Astrocyte (in vitro differentiated cells and primary cell): ENCODE measurements at regions not wholly inside any gene's neighbourhood (a gene's known extent, or its start where the extent isn't known, plus 50 kb on each side); places are given as distances from the start of the nearest gene placed in this dataset.

ENCODE experiments used
- DNase-seq: peaks from one replicate; pipeline ENCODE4 v3.0.0-alpha.2; 2010; ENCODE audit warnings: low read depth
- FAIRE-seq: peaks from 2 replicates; lab custom pipeline; 2011; peaks lifted over from hg19 to GRCh38; lab: Jason Lieb, UNC
- H2AFZ ChIP-seq: 2 replicates; pipeline ENCODE4 v1.6.0; 2012; ENCODE audit warnings: low read depth, low read length, inconsistent platforms
- H3K27ac ChIP-seq: 2 replicates; pipeline ENCODE4 v1.5.1; 2011; ENCODE audit warnings: low read depth, low read length, inconsistent platforms
- H3K27me3 ChIP-seq: 2 replicates; pipeline ENCODE4 v1.6.0; 2011; ENCODE audit warnings: low read length, inconsistent platforms; ENCODE audit not compliant: insufficient read depth
- H3K36me3 ChIP-seq: 2 replicates; pipeline ENCODE4 v1.5.1; 2011; ENCODE audit warnings: low read length, inconsistent platforms; ENCODE audit not compliant: insufficient read depth
- H3K4me1 ChIP-seq: 2 replicates; pipeline ENCODE4 v1.5.1; 2011; ENCODE audit warnings: low read length, inconsistent platforms; ENCODE audit not compliant: insufficient read depth
- H3K4me2 ChIP-seq: 2 replicates; pipeline ENCODE4 v1.6.0; 2012; ENCODE audit warnings: low read length, inconsistent platforms
- H3K4me3 ChIP-seq: 2 replicates; pipeline ENCODE4 v1.5.1; 2011; ENCODE audit warnings: low read depth, mild to moderate bottlenecking, low read length, inconsistent platforms; ENCODE audit not compliant: insufficient read depth
- H3K79me2 ChIP-seq: 2 replicates; pipeline ENCODE4 v1.6.0; 2012; ENCODE audit warnings: mild to moderate bottlenecking, low read length, inconsistent platforms; ENCODE audit not compliant: insufficient read depth
- H3K9ac ChIP-seq: 2 replicates; pipeline ENCODE4 v1.6.0; 2012; ENCODE audit warnings: mild to moderate bottlenecking, low read length, inconsistent platforms
- H3K9me3 ChIP-seq: 2 replicates; pipeline ENCODE4 v1.5.1; 2012; ENCODE audit warnings: low read depth, mild to moderate bottlenecking, low read length, inconsistent platforms; ENCODE audit not compliant: insufficient read depth
- H4K20me1 ChIP-seq: 2 replicates; pipeline ENCODE4 v1.6.0; 2012; ENCODE audit warnings: low read length, inconsistent platforms; ENCODE audit not compliant: insufficient read depth
- H3K27ac Mint-ChIP-seq: one replicate; pipeline ENCODE4 v1.8.0; 2021; ENCODE audit warnings: mild to moderate bottlenecking, mixed read lengths; ENCODE audit not compliant: unreplicated experiment
- H3K27me3 Mint-ChIP-seq: one replicate; pipeline ENCODE4 v1.8.0; 2021; ENCODE audit warnings: low read depth, mixed read lengths; ENCODE audit not compliant: unreplicated experiment
- H3K36me3 Mint-ChIP-seq: one replicate; pipeline ENCODE4 v1.8.0; 2021; ENCODE audit warnings: low read depth, mixed read lengths; ENCODE audit not compliant: unreplicated experiment
- H3K4me1 Mint-ChIP-seq: one replicate; pipeline ENCODE4 v1.8.0; 2021; ENCODE audit warnings: low read depth, mixed read lengths; ENCODE audit not compliant: unreplicated experiment
- H3K4me3 Mint-ChIP-seq: one replicate; pipeline ENCODE4 v1.8.0; 2021; ENCODE audit warnings: mild to moderate bottlenecking, moderate library complexity, mixed read lengths; ENCODE audit not compliant: unreplicated experiment
- H3K9me3 Mint-ChIP-seq: one replicate; pipeline ENCODE4 v1.8.0; 2021; ENCODE audit warnings: mild to moderate bottlenecking, mixed read lengths; ENCODE audit not compliant: unreplicated experiment
- EZH2 ChIP-seq: IDR thresholded peaks from 2 replicates; pipeline ENCODE4 v1.6.1; 2012; ENCODE audit warnings: mild to moderate bottlenecking, low read length, inconsistent platforms; ENCODE audit not compliant: insufficient read depth
- TF ChIP-seq, protein P1 (sequence below): IDR thresholded peaks from 2 replicates; pipeline ENCODE4 v1.5.1; 2011; ENCODE audit warnings: low read depth, mild to moderate bottlenecking, inconsistent platforms, low read length, moderate library complexity; ENCODE audit not compliant: insufficient read depth

DNA sequence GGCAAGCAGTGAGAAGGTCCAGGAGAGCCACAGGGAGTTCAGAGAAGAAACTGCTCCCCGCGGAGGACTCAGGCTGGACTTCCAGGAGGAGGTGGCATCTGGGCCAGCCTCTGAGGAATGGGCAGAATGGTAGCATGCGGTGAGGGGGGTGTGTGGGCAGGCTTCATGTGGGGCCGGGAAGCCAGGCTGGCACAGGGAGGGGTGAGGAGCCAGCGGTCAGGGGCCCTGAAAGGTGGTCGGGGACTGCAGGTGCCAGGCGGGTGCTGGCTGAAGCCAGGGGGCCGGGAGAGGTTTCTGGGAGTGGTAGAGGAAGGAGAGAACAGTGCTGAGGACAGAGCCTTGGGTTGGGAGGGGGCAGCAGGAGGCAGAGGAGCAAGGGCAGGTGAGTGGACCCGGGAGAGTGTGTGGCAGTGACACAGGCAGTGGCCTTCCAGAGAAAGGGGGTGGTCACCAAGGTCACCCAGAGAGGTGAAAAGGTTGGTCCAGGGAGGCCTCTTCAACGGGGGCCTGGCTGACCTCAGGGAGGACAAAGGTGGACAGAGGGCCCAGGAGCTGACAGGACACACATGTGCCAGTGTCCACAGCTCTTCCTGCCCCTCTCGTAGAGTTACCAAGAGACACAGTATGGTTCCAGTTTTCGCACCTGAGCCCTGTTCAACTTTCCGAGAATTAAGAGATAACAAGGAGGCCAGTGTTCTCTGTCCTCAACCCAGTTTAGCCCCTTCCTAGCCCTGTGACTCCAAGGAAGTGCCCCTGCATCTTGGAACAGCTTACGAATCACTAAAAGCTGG, 101.2 kb upstream of the ASB18 start:
- Histone ChIP-seq H3K9ac (no peak overlapping the region), H2AFZ (no peak overlapping the region), H3K4me2 (no peak overlapping the region), H3K27me3 (peaks cover 18% of the 10 kb centered on the region), H3K36me3 (no peaks in the 10 kb centered on the region), H3K4me1 (no peaks in the 10 kb centered on the region), H3K4me3 (no peak overlapping the region), H3K9me3 (no peaks in the 10 kb centered on the region), H4K20me1 (no peaks in the 10 kb centered on the region), H3K27ac (no peak overlapping the region), H3K79me2 (no peaks in the 10 kb centered on the region)
- TF ChIP-seq, protein P1, sequence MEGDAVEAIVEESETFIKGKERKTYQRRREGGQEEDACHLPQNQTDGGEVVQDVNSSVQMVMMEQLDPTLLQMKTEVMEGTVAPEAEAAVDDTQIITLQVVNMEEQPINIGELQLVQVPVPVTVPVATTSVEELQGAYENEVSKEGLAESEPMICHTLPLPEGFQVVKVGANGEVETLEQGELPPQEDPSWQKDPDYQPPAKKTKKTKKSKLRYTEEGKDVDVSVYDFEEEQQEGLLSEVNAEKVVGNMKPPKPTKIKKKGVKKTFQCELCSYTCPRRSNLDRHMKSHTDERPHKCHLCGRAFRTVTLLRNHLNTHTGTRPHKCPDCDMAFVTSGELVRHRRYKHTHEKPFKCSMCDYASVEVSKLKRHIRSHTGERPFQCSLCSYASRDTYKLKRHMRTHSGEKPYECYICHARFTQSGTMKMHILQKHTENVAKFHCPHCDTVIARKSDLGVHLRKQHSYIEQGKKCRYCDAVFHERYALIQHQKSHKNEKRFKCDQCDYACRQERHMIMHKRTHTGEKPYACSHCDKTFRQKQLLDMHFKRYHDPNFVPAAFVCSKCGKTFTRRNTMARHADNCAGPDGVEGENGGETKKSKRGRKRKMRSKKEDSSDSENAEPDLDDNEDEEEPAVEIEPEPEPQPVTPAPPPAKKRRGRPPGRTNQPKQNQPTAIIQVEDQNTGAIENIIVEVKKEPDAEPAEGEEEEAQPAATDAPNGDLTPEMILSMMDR: no peak
- no peak for TF ChIP-seq EZH2
- DNase-seq: no peak
- Mint-ChIP-seq H3K4me3 (no peak overlapping the region), H3K36me3 (no peaks in the 10 kb centered on the region), H3K27ac (no peak overlapping the region), H3K27me3 (peaks cover 62% of the 10 kb centered on the region), H3K9me3 (no peaks in the 10 kb centered on the region), H3K4me1 (peaks cover 6% of the 10 kb centered on the region)
- FAIRE-seq: no peak

DNA sequence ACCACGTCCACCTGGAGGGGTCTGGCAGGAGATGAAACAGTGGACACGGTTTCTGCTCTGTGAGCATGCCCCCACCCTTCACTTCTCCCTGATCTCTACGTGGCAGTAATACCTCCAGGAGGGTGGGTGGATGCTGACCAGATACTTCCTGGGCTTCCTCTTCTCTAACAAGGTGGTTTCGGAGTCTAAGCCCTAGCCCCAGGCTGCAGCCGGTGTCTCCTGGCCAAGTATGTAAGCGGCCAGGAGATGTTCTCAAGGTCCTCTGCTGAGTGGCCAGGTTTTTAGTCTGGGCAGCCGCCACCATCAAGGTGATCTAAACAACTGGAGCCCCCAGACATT, 101.8 kb upstream of the ASB18 start:
- FAIRE-seq: no peak
- Histone ChIP-seq H3K36me3 (no peaks in the 10 kb centered on the region), H3K27ac (no peak overlapping the region), H3K4me1 (no peaks in the 10 kb centered on the region), H3K9ac (no peak overlapping the region), H3K4me2 (no peak overlapping the region), H3K79me2 (no peaks in the 10 kb centered on the region), H3K4me3 (no peak overlapping the region), H2AFZ (no peak overlapping the region), H4K20me1 (no peaks in the 10 kb centered on the region), H3K27me3 (peaks cover 18% of the 10 kb centered on the region), H3K9me3 (no peaks in the 10 kb centered on the region)
- TF ChIP-seq, protein P1: no peak
- no peak for TF ChIP-seq EZH2
- Mint-ChIP-seq H3K27me3 (peaks cover 65% of the 10 kb centered on the region), H3K36me3 (no peaks in the 10 kb centered on the region), H3K4me1 (peaks cover 6% of the 10 kb centered on the region), H3K9me3 (no peaks in the 10 kb centered on the region), H3K27ac (no peak overlapping the region), H3K4me3 (no peak overlapping the region)
- no peak for DNase-seq

DNA sequence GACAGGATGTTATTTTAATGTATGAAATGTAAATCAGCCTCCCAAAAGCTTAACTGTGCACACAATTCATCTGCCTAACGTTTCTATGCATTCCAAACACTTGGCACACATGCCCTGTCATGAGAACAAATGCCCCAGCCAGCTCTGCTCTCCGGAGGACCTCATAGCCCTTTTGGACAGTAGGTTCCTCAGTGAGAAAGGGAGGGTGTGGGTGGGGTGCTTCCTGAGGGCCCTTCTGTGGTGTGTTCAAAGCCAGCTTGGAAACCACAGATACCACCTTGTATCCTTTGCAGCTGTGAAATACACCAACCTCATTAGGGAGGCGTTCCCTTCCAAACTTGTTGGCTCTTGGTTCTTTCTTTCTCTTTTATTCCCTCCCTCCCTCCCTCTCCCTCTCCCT, 102.2 kb upstream of the ASB18 start:
- H2AFZ ChIP-seq: no peak overlapping the region
- Mint-ChIP-seq H3K27me3 (peaks cover 66% of the 10 kb centered on the region), H3K4me3 (no peak overlapping the region), H3K4me1 (peaks cover 6% of the 10 kb centered on the region), H3K27ac (no peak overlapping the region), H3K9me3 (no peaks in the 10 kb centered on the region), H3K36me3 (no peaks in the 10 kb centered on the region)
- no peak for DNase-seq
- no peaks in the 10 kb centered on the region for H4K20me1 ChIP-seq
- H3K9ac ChIP-seq: no peak overlapping the region
- H3K27ac ChIP-seq: no peak overlapping the region
- H3K4me1 ChIP-seq: no peaks in the 10 kb centered on the region
- no peak overlapping the region for H3K4me2 ChIP-seq
- H3K4me3 ChIP-seq: no peak overlapping the region
- TF ChIP-seq, protein P1: no peak
- H3K36me3 ChIP-seq: no peaks in the 10 kb centered on the region
- FAIRE-seq: no peak
- H3K9me3 ChIP-seq: no peaks in the 10 kb centered on the region
- peaks cover 18% of the 10 kb centered on the region for H3K27me3 ChIP-seq
- no peaks in the 10 kb centered on the region for H3K79me2 ChIP-seq
